ENCODE measurements at regions not wholly inside any gene's neighbourhood (a gene's known extent, or its start where the extent isn't known, plus 50 kb on each side); places are given as distances from the start of the nearest gene placed in this dataset.

DNA sequence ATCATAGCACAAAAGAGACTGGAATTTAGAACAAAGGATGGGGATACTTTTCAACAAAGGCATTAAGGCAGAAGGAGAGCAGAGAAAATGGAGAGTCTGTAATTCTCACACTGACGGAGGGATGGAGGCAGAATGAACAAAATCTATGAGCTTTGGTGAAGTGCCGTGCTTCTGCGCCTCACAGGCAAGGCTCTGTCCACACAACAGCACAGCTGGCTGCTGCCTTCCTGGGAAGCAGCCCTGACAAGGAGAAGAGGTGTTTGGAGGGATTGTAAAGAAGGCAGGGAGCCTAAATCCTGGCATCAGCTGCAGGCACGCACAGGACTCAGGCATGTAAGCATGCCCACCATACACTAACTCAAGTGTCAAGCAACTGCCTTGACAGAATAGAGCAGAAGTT lies 485.2 kb upstream of the KIF2A start:
- DNase-seq = peak in 1 of 58 donors; percentile 3

DNA sequence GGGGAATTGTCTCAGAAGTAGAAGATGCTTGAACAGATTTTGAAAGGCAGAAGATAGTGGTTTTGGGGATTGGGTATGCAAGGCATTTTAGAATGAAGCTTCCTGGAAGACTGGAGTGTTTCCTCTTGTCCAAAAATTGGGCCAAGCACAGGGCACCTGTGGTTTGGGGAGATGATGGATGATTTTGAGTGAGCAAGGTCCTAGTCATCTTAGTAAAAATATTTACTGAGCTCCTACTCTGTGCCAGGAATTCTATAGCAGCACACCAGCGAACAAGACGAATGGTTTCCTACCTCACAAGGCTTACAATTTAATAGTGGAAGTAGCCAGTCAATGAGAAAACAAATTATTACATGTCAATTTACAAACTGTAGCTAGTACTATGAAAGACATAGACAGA lies 484.4 kb upstream of the KIF2A start:
- DNase-seq = no peak

DNA sequence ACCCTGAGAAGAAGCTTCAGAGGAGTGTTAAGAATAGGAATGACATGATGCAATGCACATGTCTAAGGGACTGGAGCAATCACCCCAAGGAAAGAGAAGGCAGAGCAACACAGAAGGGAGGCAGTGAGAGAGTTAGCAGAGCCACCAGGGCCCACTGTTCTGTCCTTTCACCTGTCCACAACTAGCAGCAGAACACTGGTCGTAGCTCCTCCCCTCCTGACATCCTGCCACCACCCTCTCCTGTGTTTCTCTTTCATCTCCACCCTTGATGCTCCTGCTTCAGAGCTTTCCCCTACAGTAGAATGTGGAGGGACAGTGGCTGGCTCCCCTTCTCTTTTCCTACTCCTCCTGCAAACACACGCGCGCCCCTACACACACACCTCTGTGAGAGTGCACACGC lies 483.4 kb upstream of the KIF2A start:
- no peak for DNase-seq

DNA sequence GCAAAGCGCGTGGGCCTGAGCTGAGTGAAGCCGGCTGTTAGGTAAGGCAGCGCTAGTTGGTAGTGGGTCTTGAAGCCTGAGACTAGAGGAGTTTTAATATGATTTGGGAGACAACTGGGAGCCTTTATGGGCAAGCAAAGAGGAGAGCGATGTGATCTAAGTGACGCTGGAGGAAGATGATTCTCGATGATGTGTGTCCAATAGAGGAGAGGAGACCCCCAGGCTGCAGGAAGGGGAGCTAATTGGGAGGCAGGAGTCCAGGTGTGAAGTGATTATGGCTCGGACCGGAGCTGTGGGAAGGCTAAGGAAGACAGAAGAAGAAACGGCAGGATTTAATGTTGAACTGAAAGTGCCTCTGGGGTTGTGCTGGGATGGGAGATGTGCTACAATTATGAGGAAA lies 482.9 kb upstream of the KIF2A start:
- no peak for DNase-seq

DNA sequence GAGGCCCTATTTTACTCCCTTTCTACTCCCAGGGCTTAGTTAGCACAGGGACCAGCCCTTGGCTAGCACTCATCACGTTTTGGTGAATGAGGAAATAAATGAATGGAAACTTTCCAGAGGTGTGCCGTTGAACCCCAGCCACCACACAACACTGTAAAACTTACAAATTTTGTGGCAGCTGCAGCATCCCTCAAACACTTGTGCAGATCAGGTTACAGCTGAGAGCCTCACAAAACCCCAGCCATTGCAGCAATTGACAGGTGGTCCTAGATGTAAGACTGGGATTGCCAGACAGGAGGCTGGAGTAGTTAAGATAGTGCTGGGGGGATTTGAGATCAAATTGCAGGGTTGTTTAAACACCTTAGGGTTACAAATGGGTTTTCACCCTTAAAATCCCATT lies 482.2 kb upstream of the KIF2A start:
- no peak for DNase-seq

DNA sequence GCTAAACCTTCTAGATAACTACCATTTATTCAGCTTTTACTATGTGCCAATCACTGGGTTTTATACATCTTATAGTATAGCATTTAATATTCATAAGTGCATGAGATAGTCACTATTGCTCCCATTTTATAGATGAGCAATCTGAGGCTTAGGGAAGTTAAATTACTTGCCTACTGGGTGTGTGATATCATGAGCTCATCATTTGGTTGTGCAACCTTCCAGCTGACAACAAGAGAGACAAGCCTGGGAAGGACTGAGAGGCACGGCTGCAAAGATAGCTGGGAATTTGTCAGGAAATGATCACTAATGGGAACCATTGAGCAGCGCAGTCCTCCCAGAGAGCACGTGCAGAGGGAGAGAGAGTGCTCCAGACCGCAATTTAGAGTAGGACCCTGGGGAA lies 481.6 kb upstream of the KIF2A start:
- no peak for DNase-seq

DNA sequence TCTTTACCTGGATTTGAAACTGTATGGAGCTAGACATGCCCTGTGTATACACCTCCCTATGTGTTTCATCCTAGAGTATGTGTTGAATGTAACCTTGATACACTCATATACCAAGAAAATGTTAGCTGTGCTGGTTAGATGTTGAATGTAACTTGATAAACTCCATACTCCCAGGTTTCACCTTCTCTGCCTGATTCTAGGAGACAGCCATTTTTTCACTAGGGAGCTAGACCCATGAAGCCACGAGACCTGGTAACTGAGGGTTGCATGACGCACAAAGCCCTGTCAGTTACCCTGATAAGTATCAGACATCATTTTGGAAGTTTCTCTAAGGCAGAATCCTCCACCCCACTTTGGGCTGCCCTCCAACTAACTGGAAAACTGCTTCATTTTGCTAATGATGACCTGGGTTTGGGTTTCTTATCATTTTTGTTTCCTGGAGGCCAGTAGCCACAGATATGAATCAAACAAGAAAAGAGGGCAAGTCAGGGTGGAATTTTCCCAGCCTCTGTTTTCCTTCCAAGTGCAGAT lies 478.5 kb upstream of the KIF2A start:
- DNase-seq = no peak

DNA sequence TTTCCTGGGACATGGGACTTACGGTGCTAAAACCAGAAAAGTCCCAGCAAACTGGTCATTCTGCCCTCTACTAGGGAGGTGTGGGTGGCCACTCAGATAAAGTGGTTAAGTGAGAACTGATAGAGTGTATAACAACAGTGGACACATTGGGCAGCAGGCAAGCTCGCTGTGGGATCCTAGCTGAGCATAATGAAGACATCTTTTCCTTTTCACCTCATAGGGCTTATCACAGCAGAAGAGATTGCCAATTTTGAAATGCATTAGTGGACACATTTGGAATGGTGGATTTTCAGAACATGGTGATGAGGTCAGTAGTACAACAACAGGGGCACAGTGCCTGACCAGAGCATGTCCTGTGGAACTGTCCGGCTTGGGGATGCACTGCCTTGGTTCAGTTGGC lies 477.1 kb upstream of the KIF2A start:
- DNase-seq = no peak

DNA sequence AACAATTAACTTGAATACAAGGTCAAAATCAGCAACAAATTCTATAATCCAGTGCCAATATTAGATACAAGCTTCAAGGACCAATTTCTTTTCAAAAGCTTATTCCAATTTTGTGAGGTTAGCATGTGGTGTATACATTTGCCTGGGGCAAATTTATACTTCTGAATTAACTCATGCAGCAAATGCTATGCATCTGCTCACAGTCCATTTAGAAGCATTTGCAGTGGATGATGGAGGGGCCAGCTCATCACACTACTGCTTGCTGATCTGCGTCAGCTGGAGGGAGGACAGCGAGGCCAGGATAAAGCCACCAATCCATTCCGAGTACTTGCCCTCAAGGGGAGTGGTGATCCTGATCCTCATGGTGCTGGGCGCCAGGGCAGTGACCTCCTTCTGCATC lies 474.3 kb upstream of the KIF2A start:
- DNase-seq = no peak

DNA sequence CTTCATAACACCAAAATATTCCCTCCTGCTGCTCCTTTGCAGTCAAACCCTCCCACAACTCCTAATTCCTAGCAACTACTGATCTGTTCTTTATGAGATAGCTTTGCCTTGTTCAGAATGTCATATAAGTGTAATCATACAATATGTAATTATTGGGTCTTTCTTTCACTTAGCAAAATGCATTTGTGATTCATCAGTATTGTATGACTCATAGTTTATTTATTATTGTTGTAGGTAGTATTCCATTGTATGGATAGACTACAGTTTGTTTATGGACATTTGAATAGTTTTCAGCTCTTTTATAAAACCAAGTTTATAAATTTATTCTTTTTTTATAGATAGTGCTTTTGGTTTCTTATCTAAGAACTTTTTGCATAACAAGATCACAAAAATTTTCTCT lies 468.2 kb upstream of the KIF2A start:
- no peak for DNase-seq

DNA sequence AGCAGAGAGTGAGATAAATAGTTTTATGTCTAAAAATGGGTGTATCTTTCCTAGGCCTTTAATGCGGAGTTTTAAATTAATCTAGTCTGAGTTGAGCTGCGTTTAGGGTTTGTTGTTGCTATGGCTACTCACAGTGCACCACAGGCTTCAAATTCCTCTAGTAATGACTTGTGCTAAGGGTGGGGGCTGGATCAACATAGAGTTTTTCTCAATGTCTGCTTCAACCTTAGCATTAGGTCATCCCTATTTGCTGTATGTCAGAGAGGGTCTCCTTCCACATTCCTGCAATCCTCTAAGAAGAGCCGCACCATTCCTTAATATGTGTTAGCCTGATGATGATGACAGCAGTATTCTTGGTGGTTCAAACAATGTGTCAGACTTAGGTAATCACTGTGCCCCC lies 465.6 kb upstream of the KIF2A start:
- no peak for DNase-seq

DNA sequence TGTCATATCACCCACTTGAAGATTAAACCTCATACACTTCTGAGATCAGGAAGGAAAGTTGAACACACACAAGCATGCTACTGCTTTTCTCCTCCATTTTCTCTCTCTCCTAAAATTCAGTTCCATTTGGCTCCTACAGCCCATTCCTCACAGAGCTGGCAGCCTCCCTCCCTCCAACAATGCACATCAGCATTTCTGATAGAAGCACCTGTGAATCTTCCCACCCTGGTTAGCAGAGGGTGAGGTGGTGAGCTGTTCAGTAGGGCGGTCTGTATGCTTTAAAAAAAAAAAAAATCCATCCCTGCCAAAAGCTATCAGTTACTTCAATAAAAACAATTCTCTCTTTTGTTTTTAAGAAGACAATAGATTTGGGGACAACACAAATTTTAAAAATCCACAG lies 463.2 kb upstream of the KIF2A start:
- DNase-seq = no peak

DNA sequence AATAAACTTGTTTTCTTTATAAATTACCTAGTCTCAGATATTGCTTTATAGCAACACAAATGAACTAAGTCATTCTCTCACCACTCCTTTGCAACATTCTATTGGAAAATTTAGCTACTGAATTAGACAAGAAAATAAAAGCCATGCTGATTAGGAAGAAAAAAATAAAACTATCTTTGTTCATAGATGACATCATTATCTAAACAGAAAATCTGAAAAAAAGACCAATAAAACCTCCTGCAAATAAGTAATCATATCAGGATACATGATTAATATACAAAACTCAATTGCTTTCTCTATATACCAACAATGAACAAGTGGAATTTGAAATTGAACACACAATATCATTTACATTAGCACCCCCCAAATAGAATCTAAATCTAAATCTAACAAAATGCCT lies 455.3 kb upstream of the KIF2A start:
- DNase-seq = no peak

DNA sequence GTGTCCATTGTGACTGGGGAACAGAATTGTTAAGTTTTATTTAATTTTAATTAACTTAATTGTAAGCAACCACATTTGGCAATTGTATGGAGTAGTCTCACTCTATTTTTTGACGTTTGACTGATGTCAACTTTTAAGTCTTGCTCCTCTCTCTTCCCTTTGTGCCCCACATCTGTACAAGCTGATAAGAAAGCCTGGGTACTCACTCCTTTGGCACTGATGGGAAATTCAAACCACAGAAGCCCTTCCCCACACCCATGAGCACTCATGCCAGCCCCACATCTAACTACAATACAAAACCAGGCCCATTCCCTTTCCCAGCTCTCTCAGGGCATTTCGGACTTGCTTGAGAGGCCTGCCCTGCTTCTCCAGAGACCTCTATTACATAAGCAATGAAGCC lies 451.5 kb upstream of the KIF2A start:
- DNase-seq = no peak

DNA sequence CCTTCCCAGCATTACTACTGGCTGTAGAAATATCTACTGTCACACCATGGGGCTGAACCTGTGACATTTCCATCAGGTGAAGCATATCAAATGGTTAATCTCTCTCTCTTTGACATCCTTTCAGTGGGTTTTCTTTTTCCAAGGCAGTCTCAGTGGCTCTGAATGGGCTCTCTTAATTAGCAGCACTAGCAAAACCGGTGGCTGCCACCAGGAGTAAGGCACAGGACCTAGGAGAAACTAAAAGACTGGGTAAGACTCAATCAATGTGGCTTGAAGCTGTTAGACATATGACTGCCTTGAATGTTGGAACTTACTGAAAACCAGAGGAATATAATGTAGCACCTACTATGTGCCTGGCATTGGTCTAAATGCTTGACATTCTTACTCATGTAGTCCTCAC lies 445.0 kb upstream of the KIF2A start:
- DNase-seq = no peak

DNA sequence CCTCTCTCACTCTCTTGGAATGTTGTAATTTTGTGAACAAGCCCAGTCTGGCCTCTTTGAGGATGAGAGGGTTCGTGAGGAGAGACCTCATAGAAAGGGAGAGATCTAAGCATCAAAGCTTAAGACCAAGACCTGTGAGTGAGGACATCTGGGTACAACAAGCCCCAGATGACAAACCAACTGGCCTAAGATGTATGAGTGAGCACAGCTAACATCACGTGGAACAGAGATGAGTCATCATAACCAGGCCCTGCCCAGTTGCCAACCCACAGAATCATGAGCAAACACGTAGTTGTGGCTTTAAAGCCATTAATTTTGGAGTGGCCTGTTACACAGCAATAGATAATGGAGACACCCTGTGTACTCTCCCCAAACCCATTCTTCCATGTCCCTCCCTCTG lies 439.1 kb upstream of the KIF2A start:
- DNase-seq = no peak

DNA sequence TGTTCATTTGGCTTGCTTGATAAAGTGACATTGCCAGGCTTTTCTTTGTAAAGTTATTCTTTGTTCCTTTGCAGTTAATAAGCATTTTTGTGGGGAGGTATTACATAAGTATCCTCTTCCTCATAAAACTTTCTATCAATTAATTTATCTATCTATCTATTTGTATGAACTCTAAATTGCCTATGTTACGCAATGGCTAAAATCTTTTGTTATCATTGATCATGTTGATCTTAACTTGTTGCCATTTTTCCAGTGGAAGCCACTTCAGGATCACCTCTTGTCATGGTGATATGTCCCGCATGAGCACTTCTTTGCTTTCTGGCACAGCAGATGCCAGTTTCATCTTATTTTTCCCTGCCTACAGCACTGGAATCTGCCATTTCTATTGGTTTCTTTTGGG lies 436.7 kb upstream of the KIF2A start:
- no peak for DNase-seq

DNA sequence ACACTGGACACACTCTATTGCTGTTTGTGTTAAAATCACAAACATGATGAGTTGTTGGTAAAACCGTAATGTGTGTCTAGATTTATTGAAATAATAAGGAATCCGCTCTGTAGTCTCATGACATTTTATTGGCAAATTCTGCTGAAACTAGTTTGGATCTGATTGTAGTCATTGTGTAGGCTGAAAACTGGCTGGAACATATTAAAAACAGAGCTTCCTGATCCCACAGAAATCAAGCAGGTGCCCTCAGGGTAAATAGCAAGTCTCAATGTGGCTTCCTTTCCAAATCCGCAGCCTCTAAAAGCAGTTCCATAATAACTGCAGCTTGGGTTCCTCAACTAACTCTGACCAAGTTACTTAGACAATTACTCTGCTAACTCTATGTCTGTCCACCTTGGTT lies 427.5 kb upstream of the KIF2A start:
- DNase-seq = no peak

DNA sequence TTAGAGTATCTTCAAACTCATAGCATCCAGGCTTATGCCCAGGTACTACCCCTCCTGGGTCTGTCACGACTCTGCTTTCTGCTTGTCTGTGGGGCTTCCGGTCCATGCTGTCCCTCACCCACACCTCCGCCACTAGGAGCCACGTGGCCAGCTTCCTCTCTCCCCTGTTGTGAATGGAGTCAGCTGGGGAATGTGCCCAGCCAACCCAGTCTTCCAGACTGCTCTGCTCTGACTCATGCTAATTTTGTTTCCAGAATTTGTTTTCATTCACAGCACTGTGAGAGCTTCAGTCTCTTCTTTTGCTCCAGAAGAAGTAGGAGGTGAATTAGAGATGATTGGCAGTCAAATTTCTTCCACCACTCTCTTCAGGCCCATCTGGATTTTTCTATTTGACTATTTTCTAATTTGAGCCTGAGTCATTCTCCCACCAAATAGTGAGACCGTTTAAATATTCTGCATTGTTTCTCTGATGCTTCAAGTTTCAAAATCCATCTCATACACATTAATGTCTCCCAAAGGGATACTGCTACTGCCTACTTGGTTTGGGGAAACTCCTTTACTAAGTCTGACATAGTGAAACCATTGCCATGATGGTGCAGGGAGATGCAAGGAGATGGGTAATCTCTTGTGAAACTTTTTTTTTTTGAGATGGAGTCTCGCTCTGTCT lies 424.1 kb upstream of the KIF2A start:
- DNase-seq = peak in 47 of 58 donors; percentile 2 to 65 (median 29)

DNA sequence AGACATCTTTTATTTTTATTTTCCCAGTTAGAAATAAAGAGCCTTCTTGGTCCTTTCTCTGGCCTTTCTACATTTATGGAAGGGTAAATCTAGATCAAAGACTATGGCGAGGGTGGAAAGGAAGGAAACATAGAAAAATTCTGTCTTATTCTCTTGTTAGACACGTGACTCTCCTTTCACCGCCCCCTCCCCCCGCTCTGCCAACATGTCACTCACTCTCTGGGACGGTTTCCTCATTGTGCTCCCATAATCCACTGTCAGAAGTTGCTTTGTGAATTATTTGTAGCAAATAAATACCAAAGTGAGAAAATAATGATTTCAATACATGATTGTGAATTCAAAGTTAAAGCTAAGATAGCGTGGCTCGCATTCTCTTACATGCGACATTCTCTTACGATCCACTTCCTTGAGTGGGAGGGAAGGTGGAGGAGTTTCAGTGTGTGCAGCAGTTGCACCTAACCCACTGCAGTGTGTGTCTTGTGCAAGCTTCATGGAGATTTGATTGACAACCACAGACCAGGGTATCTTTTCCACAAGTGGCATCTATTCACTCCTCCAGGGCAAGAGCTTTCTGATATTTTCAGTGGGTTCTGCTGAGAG lies 423.0 kb upstream of the KIF2A start:
- DNase-seq = no peak

DNA sequence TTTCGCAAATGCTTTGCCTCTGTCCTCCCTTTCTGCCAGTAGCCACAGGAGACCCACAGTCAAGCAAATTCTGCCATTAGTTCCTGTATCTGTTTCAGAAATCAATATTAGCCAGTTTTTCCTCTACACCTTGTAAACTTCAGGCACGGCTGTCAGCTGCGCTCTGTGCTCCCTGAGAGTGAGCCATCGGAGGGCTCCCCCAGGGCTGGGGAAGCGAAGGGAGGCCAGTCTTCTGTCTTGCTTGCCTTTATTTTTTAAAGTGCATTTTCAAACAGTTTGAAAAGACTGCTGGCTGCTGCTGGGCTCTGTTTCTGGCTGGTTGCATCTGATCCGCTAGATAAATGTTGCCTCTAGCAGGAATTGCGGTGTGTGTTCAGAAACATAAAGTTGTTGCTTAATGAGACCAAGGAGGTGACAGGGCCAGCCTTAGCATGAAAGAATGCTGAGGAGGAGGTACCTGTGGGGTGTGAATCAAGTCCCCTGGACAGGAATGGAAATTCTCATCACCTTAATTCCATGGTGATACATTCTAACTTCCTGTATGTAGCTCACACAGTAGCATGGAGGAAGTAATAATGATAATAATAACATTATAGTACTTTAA lies 421.7 kb upstream of the KIF2A start:
- DNase-seq = no peak

DNA sequence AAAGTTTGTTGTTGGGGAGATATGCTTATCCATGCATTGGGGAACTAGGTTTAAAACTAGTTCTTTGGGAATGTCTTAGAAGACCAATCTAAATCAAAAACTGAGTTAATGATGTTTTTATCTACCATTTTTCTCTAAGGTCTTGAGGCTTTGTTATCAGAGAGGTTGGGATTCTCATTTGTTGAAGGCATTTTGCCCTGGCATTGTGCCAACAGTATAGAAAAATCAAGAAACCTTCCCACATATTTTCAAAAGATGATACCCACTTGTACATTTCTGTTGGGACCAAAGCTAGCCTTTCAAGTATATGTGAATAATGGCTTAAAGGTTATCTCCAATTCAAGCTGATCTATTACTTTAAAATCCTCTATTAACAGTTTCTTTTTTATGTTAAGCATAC lies 419.8 kb upstream of the KIF2A start:
- no peak for DNase-seq

DNA sequence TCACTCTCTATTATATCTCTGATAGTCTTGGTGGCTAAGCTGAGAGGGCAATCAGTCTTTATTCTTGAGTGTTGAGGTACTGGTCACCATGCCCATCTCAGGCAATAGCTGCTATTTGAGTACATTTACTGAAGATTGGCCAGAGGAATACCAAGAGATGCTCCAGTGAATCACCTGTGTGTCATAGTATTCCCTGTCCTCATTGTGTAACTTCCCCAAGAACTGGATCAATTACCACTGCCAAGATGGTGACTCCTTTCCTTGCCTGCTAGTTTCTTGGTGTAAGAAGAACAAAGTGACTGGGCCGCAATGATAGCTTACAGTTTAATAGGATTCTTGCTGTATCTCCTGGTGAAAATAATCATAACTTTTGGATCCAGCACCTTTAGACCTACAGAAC lies 418.7 kb upstream of the KIF2A start:
- no peak for DNase-seq
